AG09309 (cell line): ENCODE measurements at regions not wholly inside any gene's neighbourhood (a gene's known extent, or its start where the extent isn't known, plus 50 kb on each side); places are given as distances from the start of the nearest gene placed in this dataset.

ENCODE experiments used
- DNase-seq: peaks from one replicate; pipeline ENCODE4 v3.0.0-alpha.2; 2010; ENCODE audit warnings: low read depth
- H3K4me3 ChIP-seq: 2 replicates; pipeline ENCODE4 v1.5.1; 2011; ENCODE audit warnings: mild to moderate bottlenecking, low read depth, low read length, moderate library complexity; ENCODE audit not compliant: control insufficient read depth
- CTCF ChIP-seq: IDR thresholded peaks from 2 replicates; pipeline ENCODE4 v1.5.1; 2011; ENCODE audit warnings: mild to moderate bottlenecking, low read depth, low read length, inconsistent platforms; ENCODE audit not compliant: insufficient read depth, control insufficient read depth; ENCODE audit errors: missing control alignments

GRCh38 chr3:6736836-6737629, 123.9 kb upstream of the GRM7 start:
- no peak for DNase-seq
- TF ChIP-seq CTCF = no peak

GRCh38 chr3:6737630-6738029, 123.3 kb upstream of the GRM7 start:
- H3K4me3 ChIP-seq = no peak overlapping the region
- no peak for DNase-seq
- no peak for TF ChIP-seq CTCF

More at GRCh38 chr3:6736836-6737629, 123.9 kb upstream of the GRM7 start:
- no peak overlapping the region for H3K4me3 ChIP-seq

GRCh38 chr3:6739288-6739687, 121.6 kb upstream of the GRM7 start:
- no peak for TF ChIP-seq CTCF
- H3K4me3 ChIP-seq = no peak overlapping the region
- DNase-seq = no peak

GRCh38 chr3:6743067-6743720, 117.7 kb upstream of the GRM7 start:
- no peak for DNase-seq
- H3K4me3 ChIP-seq = no peak overlapping the region
- TF ChIP-seq CTCF = no peak

- TF ChIP-seq CTCF = no peak
- no peak for DNase-seq
- H3K4me3 ChIP-seq = no peak overlapping the region
These were observed 114.5 kb upstream of the GRM7 start for GRCh38 chr3:6746443-6746842.

- no peak for DNase-seq
- no peak for TF ChIP-seq CTCF
- no peak overlapping the region for H3K4me3 ChIP-seq
These were observed 113.9 kb upstream of the GRM7 start for GRCh38 chr3:6747017-6747416.
